WTC11 (cell line): ENCODE measurements at regions not wholly inside any gene's neighbourhood (a gene's known extent, or its start where the extent isn't known, plus 50 kb on each side); places are given as distances from the start of the nearest gene placed in this dataset.

Source experiments
- ATAC-seq: fragments of 200-7000 bp; cut with Tn5 transposase; 2 replicates; pipeline ENCODE4 v1.10.0; 2021; ENCODE audit warnings: mild to moderate bottlenecking, moderate library complexity
- CTCF ChIA-PET: fragments of 300-600 bp; sonication (Branson Sonifier 250); formaldehyde crosslinking; loops from one replicate; lab custom pipeline; 2021; ENCODE audit warnings: antibody characterized with exemption; lab: Charles Lee
- POLR2A ChIA-PET: fragments of 350-600 bp; sonication (Branson Sonifier 250); formaldehyde crosslinking; loops from one replicate; lab custom pipeline; 2021; ENCODE audit warnings: antibody characterized with exemption; lab: Charles Lee
- DNase-seq: peaks from one replicate; pipeline ENCODE4 v3.0.0; 2021; ENCODE audit warnings: low spot score
- H3K27ac Mint-ChIP-seq: 2 replicates; pipeline ENCODE4 v1.8.0; 2021; ENCODE audit warnings: mixed read lengths
- H3K27me3 Mint-ChIP-seq: 2 replicates; pipeline ENCODE4 v1.8.0; 2021; ENCODE audit warnings: low read depth, mild to moderate bottlenecking, moderate library complexity, mixed read lengths
- H3K36me3 Mint-ChIP-seq: 2 replicates; pipeline ENCODE4 v1.8.0; 2021; ENCODE audit warnings: mixed read lengths
- H3K4me1 Mint-ChIP-seq: 2 replicates; pipeline ENCODE4 v1.8.0; 2022; ENCODE audit warnings: mixed read lengths
- H3K4me3 Mint-ChIP-seq: 2 replicates; pipeline ENCODE4 v1.8.0; 2021; ENCODE audit warnings: mild to moderate bottlenecking, moderate library complexity, mixed read lengths
- H3K9me3 Mint-ChIP-seq: 2 replicates; pipeline ENCODE4 v1.8.0; 2021; ENCODE audit warnings: mixed read lengths
- AFF4 ChIP-seq: sonication (generic); formaldehyde crosslinking; IDR thresholded peaks from 2 replicates; pipeline ENCODE4 v1.8.1; 2023; ENCODE audit warnings: mild to moderate bottlenecking, missing genetic modification reagents, borderline replicate concordance
- ARID4B ChIP-seq: sonication (generic); formaldehyde crosslinking; IDR thresholded peaks from 2 replicates; pipeline ENCODE4 v1.8.0; 2023; ENCODE audit warnings: missing genetic modification reagents, mild to moderate bottlenecking, borderline replicate concordance
- ATF6 ChIP-seq: sonication (generic); formaldehyde crosslinking; IDR thresholded peaks from 2 replicates; pipeline ENCODE4 v1.8.1; 2023; ENCODE audit warnings: mild to moderate bottlenecking, missing genetic modification reagents
- ERG ChIP-seq: fragments of 250-450 bp; sonication (Bioruptor Pico); IDR thresholded peaks from 2 replicates; pipeline ENCODE4 v1.8.0; 2021; ENCODE audit warnings: mild to moderate bottlenecking
- FOXJ3 ChIP-seq: sonication (generic); formaldehyde crosslinking; IDR thresholded peaks from 2 replicates; pipeline ENCODE4 v1.9.0; 2021; ENCODE audit warnings: missing genetic modification reagents, mild to moderate bottlenecking, borderline replicate concordance
- FOXK1 ChIP-seq: sonication (generic); formaldehyde crosslinking; IDR thresholded peaks from 2 replicates; pipeline ENCODE4 v1.8.0; 2022; ENCODE audit warnings: mild to moderate bottlenecking, moderate library complexity, missing genetic modification reagents
- GABPB1 ChIP-seq: sonication (generic); formaldehyde crosslinking; IDR thresholded peaks from 2 replicates; pipeline ENCODE4 v1.8.1; 2023; ENCODE audit warnings: mild to moderate bottlenecking, missing genetic modification reagents
- GRHL2 ChIP-seq: fragments of 250-450 bp; sonication (Bioruptor Pico); IDR thresholded peaks from 2 replicates; pipeline ENCODE4 v1.8.0; 2022; ENCODE audit warnings: mild to moderate bottlenecking, moderate library complexity; ENCODE audit not compliant: insufficient replicate concordance, severe bottlenecking
- IRF2 ChIP-seq: sonication (generic); formaldehyde crosslinking; IDR thresholded peaks from 2 replicates; pipeline ENCODE4 v1.8.0; 2022; ENCODE audit warnings: low read depth, missing genetic modification reagents, borderline replicate concordance
- MYBL2 ChIP-seq: sonication (generic); formaldehyde crosslinking; IDR thresholded peaks from 2 replicates; pipeline ENCODE4 v1.8.1; 2023; ENCODE audit warnings: mild to moderate bottlenecking, moderate library complexity, missing genetic modification reagents
- NFE2L1 ChIP-seq: sonication (generic); formaldehyde crosslinking; IDR thresholded peaks from 2 replicates; pipeline ENCODE4 v1.8.1; 2023; ENCODE audit warnings: missing genetic modification reagents
- NR1H2 ChIP-seq: sonication (generic); formaldehyde crosslinking; IDR thresholded peaks from 2 replicates; pipeline ENCODE4 v1.9.0; 2021; ENCODE audit warnings: mild to moderate bottlenecking, moderate library complexity, missing genetic modification reagents
- PREB ChIP-seq: sonication (generic); formaldehyde crosslinking; IDR thresholded peaks from 2 replicates; pipeline ENCODE4 v1.8.1; 2022; ENCODE audit warnings: mild to moderate bottlenecking, missing genetic modification reagents, moderate library complexity, borderline replicate concordance
- RELA ChIP-seq: sonication (generic); formaldehyde crosslinking; IDR thresholded peaks from 2 replicates; pipeline ENCODE4 v1.8.1; 2022; ENCODE audit warnings: missing genetic modification reagents, mild to moderate bottlenecking, borderline replicate concordance
- SMAD3 ChIP-seq: sonication (generic); formaldehyde crosslinking; IDR thresholded peaks from 2 replicates; pipeline ENCODE4 v1.8.0; 2022; ENCODE audit warnings: missing genetic modification reagents, mild to moderate bottlenecking, borderline replicate concordance
- STAT6 ChIP-seq: sonication (generic); formaldehyde crosslinking; conservative IDR thresholded peaks from 2 replicates; pipeline ENCODE4 v1.8.1; 2023; ENCODE audit warnings: mild to moderate bottlenecking, low read depth, missing genetic modification reagents, moderate library complexity
- TCF7 ChIP-seq: sonication (generic); formaldehyde crosslinking; IDR thresholded peaks from 2 replicates; pipeline ENCODE4 v1.8.0; 2022; ENCODE audit warnings: mild to moderate bottlenecking, low read depth, missing genetic modification reagents, moderate library complexity
- ZNF263 ChIP-seq: sonication (generic); formaldehyde crosslinking; IDR thresholded peaks from 2 replicates; pipeline ENCODE4 v1.8.1; 2022; ENCODE audit warnings: low read depth, mild to moderate bottlenecking, moderate library complexity, missing genetic modification reagents
- ZNF671 ChIP-seq: fragments of 250-450 bp; sonication (Bioruptor Pico); IDR thresholded peaks from 2 replicates; pipeline ENCODE4 v1.8.0; 2021; ENCODE audit warnings: mild to moderate bottlenecking
- ZSCAN18 ChIP-seq: fragments of 250-450 bp; sonication (Bioruptor Pico); IDR thresholded peaks from 2 replicates; pipeline ENCODE4 v2.1.2; 2022; ENCODE audit warnings: mild to moderate bottlenecking, moderate library complexity

GRCh38 chr2:136242687-136243277, 124.8 kb upstream of the CXCR4 start:
- Mint-ChIP-seq H3K36me3 (no peaks in the 10 kb centered on the region), H3K4me1 (peaks cover 16% of the 10 kb centered on the region)

More at GRCh38 chr2:136242687-136243277, 124.8 kb upstream of the CXCR4 start:
- DNase-seq, result no peak
- H3K27me3 Mint-ChIP-seq, result no peaks in the 10 kb centered on the region
- no peak overlapping the region for H3K4me3 Mint-ChIP-seq
- CTCF ChIA-PET, result interaction anchor here (1.1 kb wide), 1 partner anchor 245 kb away, joined by 4 read pairs; no protein-coding TSS in a partner anchor
- no peak overlapping the region for H3K27ac Mint-ChIP-seq
- no peak for ATAC-seq
- POLR2A ChIA-PET, result no interaction called here
- H3K9me3 Mint-ChIP-seq, result no peaks in the 10 kb centered on the region
- TF ChIP-seq SMAD3 (CRISPR knock-in tag) (no peak), NR1H2 (CRISPR knock-in tag) (no peak), AFF4 (CRISPR knock-in tag) (no peak), FOXJ3 (CRISPR knock-in tag) (no peak), ATF6 (CRISPR knock-in tag) (no peak), PREB (CRISPR knock-in tag) (no peak), RELA (CRISPR knock-in tag) (no peak), MYBL2 (CRISPR knock-in tag) (no peak), ZNF671 (no peak), NFE2L1 (no peak), ERG (CRISPR knock-in tag) (no peak), ARID4B (CRISPR knock-in tag) (no peak), GRHL2 (CRISPR knock-in tag) (no peak), ZNF263 (CRISPR knock-in tag) (no peak), ZSCAN18 (CRISPR knock-in tag) (no peak), IRF2 (CRISPR knock-in tag) (no peak), TCF7 (CRISPR knock-in tag) (no peak), STAT6 (CRISPR knock-in tag) (no peak), GABPB1 (CRISPR knock-in tag) (no peak), FOXK1 (CRISPR knock-in tag) (no peak)
